Tibial artery (tissue), 4 donors: ENCODE measurements at regions not wholly inside any gene's neighbourhood (a gene's known extent, or its start where the extent isn't known, plus 50 kb on each side); places are given as distances from the start of the nearest gene placed in this dataset.

Experiments used
- DNase-seq, 2 donors: peaks; one replicate each; pipeline ENCODE4 v3.0.0-alpha.2; 2019
- H3K27ac ChIP-seq, 2 donors: fragments of 200-600 bp; sonication (generic) in 1 of 2; 1 replicate in 1 of 2; 2 replicates in 1 of 2; pipeline ENCODE4 v1.5.1; 2018 to 2019; ENCODE audit warnings: mild to moderate bottlenecking in 1 of 2
- H3K27me3 ChIP-seq, 2 donors: fragments of 200-600 bp; sonication (generic) in 1 of 2; one replicate each; pipeline versions ENCODE4 v1.5.1 to v1.6.0; 2016 to 2019
- H3K36me3 ChIP-seq, 3 donors: fragments of 200-600 bp; sonication (generic) in 2 of 3; one replicate each; pipeline ENCODE4 v1.5.1; 2016 to 2019; ENCODE audit warnings: mild to moderate bottlenecking in 2 of 3
- H3K4me1 ChIP-seq, 4 donors: fragments of 200-600 bp; sonication (generic) in 2 of 4; 1 replicate in 3 of 4; 2 replicates in 1 of 4; pipeline ENCODE4 v1.5.1; 2016 to 2019
- H3K4me3 ChIP-seq, 2 donors: fragments of 200-600 bp; sonication (generic) in 1 of 2; 1 replicate in 1 of 2; 2 replicates in 1 of 2; pipeline ENCODE4 v1.5.1; 2018 to 2019; ENCODE audit warnings: mild to moderate bottlenecking in 2 of 2
- H3K9me3 ChIP-seq, 3 donors: fragments of 200-600 bp; sonication (generic) in 1 of 3; one replicate each; pipeline ENCODE4 v1.5.1; 2016 to 2019
- CTCF ChIP-seq, 2 experiments: fragments of 200-600 bp in 1 of 2; fragments of 450-650 bp in 1 of 2; IDR thresholded peaks; one replicate each; pipeline ENCODE4 v1.5.1; 2017 to 2019; ENCODE audit warnings: antibody characterized with exemption in 2 of 2, mild to moderate bottlenecking in 1 of 2, moderate library complexity in 1 of 2
- intact Hi-C: fragments of 100-400 bp; cut with DNase I; formaldehyde crosslinking; loops from one replicate; pipeline ENCODE4 v1.15.0; 2023; ENCODE audit warnings: low total_unique reads

DNA sequence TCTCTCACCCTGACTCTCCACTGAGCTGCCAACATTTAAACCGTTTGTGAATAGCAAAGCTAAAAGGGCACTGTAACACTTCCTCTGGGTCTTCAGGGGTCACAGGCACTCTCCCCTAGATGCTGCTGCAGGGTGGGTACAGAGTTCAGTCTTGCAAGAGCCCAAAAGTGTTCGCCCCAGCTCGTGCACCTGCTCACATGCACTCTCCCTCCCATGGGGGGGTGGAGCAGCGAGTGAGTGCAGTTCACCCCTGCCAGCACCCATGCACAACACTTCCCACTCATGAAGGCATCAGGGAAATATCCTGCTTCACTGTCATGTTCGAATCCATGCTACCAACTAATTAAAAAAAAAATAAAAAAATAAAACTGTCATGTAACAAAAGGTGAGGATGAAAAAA is 950.7 kb upstream of the PRR20A start:
- Histone ChIP-seq H3K9me3 (peaks cover 0 to 6% (median 0%) of the 10 kb centered on the region in 3 donors), H3K27me3 (no peaks in the 10 kb centered on the region), H3K4me3 (no peak overlapping the region), H3K4me1 (no peaks in the 10 kb centered on the region), H3K36me3 (no peaks in the 10 kb centered on the region), H3K27ac (no peak overlapping the region)
- no peak for TF ChIP-seq CTCF (IDR thresholded peaks at IDR 0.05)
- no peak for DNase-seq
- intact Hi-C loops: no loop called here

GRCh38 chr13:56198350-56198749 is 942.4 kb upstream of the PRR20A start:
- intact Hi-C loops: no loop called here
- Histone ChIP-seq H3K4me1 (no peaks in the 10 kb centered on the region), H3K27me3 (no peaks in the 10 kb centered on the region), H3K36me3 (no peaks in the 10 kb centered on the region), H3K4me3 (no peak overlapping the region), H3K9me3 (no peaks in the 10 kb centered on the region), H3K27ac (no peak overlapping the region)
- TF ChIP-seq CTCF (IDR thresholded peaks at IDR 0.05): no peak
- DNase-seq: no peak

GRCh38 chr13:56201834-56202233 is 938.9 kb upstream of the PRR20A start:
- no peaks in the 10 kb centered on the region for H3K4me1 ChIP-seq
- H3K27me3 ChIP-seq: no peaks in the 10 kb centered on the region
- H3K4me3 ChIP-seq: no peak overlapping the region
- H3K9me3 ChIP-seq: no peaks in the 10 kb centered on the region
- TF ChIP-seq CTCF (IDR thresholded peaks at IDR 0.05): no peak
- H3K36me3 ChIP-seq: no peaks in the 10 kb centered on the region
- intact Hi-C loops: no loop called here
- DNase-seq: no peak
- no peak overlapping the region for H3K27ac ChIP-seq

GRCh38 chr13:56216221-56216620 is 924.5 kb upstream of the PRR20A start:
- DNase-seq: no peak
- no peak overlapping the region for H3K4me3 ChIP-seq
- intact Hi-C loops: no loop called here
- TF ChIP-seq CTCF (IDR thresholded peaks at IDR 0.05): no peak
- no peaks in the 10 kb centered on the region for H3K4me1 ChIP-seq
- no peaks in the 10 kb centered on the region for H3K9me3 ChIP-seq
- H3K36me3 ChIP-seq: no peaks in the 10 kb centered on the region
- H3K27ac ChIP-seq: no peak overlapping the region
- no peaks in the 10 kb centered on the region for H3K27me3 ChIP-seq

DNA sequence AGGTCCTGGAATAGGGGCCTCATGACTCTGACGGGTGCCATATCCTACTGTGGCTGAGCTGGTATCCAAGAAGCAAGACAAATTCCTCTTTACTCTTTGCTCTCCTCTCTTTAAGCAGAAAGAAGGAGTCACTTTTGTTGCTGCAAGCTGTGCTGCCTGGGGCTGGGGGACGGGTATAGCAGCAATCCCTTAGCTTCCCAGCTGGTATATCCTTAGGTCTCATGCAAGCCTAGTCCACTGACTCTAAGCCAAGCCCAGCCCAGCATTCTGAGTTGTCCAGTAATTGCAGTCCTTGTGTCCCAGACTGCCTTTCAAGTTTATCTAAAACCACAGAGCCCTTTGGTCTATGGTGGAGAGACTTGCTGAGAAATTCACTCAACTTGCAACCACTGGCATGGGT is 893.0 kb upstream of the PRR20A start:
- Histone ChIP-seq H3K27ac (no peak overlapping the region), H3K27me3 (no peaks in the 10 kb centered on the region), H3K4me3 (no peak overlapping the region), H3K4me1 (no peaks in the 10 kb centered on the region), H3K9me3 (no peaks in the 10 kb centered on the region), H3K36me3 (no peaks in the 10 kb centered on the region)
- DNase-seq: no peak
- intact Hi-C loops: no loop called here
- no peak for TF ChIP-seq CTCF (IDR thresholded peaks at IDR 0.05)

- Histone ChIP-seq H3K9me3 (peaks cover 0 to 5% (median 0%) of the 10 kb centered on the region in 3 donors), H3K36me3 (no peaks in the 10 kb centered on the region), H3K4me1 (no peaks in the 10 kb centered on the region), H3K27me3 (no peaks in the 10 kb centered on the region), H3K4me3 (no peak overlapping the region), H3K27ac (no peak overlapping the region)
- intact Hi-C loops: no loop called here
- TF ChIP-seq CTCF (IDR thresholded peaks at IDR 0.05): no peak
- no peak for DNase-seq
Observed at GRCh38 chr13:56271686-56272085, 869.0 kb upstream of the PRR20A start.
